WERI-Rb-1 (cell line): ENCODE measurements at regions not wholly inside any gene's neighbourhood (a gene's known extent, or its start where the extent isn't known, plus 50 kb on each side); places are given as distances from the start of the nearest gene placed in this dataset.
"Not testable (repeated sequence)": the region's sequence is repeated elsewhere in the genome, so short reads cannot be mapped to it uniquely, and the experiment has no call there.

Experiments
- DNase-seq: peaks from one replicate; pipeline ENCODE4 v3.0.0-alpha.2; 2020
- H3K27ac ChIP-seq: fragments of 250-450 bp; sonication (Bioruptor Pico); 2 replicates; pipeline ENCODE4 v1.5.1; 2020; ENCODE audit warnings: mild to moderate bottlenecking, moderate library complexity
- H3K27me3 ChIP-seq: fragments of 250-450 bp; sonication (Bioruptor Pico); 2 replicates; pipeline ENCODE4 v1.5.1; 2021; ENCODE audit warnings: mild to moderate bottlenecking, low read depth, moderate library complexity; ENCODE audit not compliant: insufficient read depth, severe bottlenecking
- H3K36me3 ChIP-seq: fragments of 250-450 bp; sonication (Bioruptor Pico); 2 replicates; pipeline ENCODE4 v1.5.1; 2020; ENCODE audit warnings: mild to moderate bottlenecking, moderate library complexity
- H3K4me3 ChIP-seq: 2 replicates; pipeline ENCODE4 v1.5.1; 2011; ENCODE audit warnings: low read depth, mild to moderate bottlenecking, control low read depth, low read length
- H3K9me3 ChIP-seq: fragments of 250-450 bp; sonication (Bioruptor Pico); 2 replicates; pipeline ENCODE4 v1.5.1; 2021; ENCODE audit warnings: mild to moderate bottlenecking, moderate library complexity; ENCODE audit not compliant: severe bottlenecking
- TF ChIP-seq, protein P1 (sequence below): IDR thresholded peaks from 2 replicates; pipeline ENCODE4 v1.5.1; 2011; ENCODE audit warnings: low read depth, mild to moderate bottlenecking, control low read depth, inconsistent platforms, low read length

DNA sequence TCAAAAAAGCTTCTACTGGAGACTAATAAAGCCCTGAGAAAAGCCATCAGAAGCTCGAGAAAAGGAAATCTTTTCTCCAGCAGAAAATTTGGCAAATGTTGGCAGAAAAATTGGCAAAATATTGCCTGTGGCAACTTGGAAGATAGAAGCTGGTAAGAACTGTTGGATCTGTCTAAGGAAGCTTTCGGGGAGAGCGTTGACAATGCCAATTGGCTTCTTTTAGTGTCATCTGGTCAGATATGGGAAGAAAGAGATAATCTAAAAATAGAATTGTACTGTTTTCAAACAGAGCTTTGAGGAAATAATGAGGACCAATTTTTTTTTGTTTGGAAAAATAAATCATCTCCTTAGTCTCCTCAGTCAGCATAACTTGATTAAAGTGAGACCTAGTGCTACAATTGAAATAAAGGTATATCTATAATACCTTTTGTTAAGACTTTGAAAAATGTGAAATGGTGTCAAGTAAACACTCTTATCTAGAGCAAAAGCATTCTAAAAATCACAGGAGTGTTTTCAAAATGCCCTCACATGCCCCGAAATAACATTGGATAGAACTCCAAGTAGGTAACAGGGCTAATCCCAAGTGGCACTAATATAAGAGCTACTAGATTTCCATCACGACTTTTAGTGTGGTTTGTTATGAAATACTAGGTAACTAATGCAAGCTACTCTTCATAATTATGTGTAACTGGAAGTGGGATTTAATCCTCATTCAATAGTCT lies 882.2 kb upstream of the B3GALT2 start:
- no peaks in the 10 kb centered on the region for H3K9me3 ChIP-seq
- TF ChIP-seq, protein P1, sequence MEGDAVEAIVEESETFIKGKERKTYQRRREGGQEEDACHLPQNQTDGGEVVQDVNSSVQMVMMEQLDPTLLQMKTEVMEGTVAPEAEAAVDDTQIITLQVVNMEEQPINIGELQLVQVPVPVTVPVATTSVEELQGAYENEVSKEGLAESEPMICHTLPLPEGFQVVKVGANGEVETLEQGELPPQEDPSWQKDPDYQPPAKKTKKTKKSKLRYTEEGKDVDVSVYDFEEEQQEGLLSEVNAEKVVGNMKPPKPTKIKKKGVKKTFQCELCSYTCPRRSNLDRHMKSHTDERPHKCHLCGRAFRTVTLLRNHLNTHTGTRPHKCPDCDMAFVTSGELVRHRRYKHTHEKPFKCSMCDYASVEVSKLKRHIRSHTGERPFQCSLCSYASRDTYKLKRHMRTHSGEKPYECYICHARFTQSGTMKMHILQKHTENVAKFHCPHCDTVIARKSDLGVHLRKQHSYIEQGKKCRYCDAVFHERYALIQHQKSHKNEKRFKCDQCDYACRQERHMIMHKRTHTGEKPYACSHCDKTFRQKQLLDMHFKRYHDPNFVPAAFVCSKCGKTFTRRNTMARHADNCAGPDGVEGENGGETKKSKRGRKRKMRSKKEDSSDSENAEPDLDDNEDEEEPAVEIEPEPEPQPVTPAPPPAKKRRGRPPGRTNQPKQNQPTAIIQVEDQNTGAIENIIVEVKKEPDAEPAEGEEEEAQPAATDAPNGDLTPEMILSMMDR = no peak
- H3K27me3 ChIP-seq = no peaks in the 10 kb centered on the region
- no peaks in the 10 kb centered on the region for H3K36me3 ChIP-seq
- H3K27ac ChIP-seq = no peak overlapping the region
- DNase-seq = no peak
- H3K4me3 ChIP-seq = no peak overlapping the region

- H3K36me3 ChIP-seq = no peaks in the 10 kb centered on the region
- H3K4me3 ChIP-seq = no peak overlapping the region
- TF ChIP-seq, protein P1 = no peak
- DNase-seq = no peak
- H3K27me3 ChIP-seq = no peaks in the 10 kb centered on the region
- no peak overlapping the region for H3K27ac ChIP-seq
- no peaks in the 10 kb centered on the region for H3K9me3 ChIP-seq
These were observed 881.4 kb upstream of the B3GALT2 start for GRCh38 chr1:194067772-194068171.

DNA sequence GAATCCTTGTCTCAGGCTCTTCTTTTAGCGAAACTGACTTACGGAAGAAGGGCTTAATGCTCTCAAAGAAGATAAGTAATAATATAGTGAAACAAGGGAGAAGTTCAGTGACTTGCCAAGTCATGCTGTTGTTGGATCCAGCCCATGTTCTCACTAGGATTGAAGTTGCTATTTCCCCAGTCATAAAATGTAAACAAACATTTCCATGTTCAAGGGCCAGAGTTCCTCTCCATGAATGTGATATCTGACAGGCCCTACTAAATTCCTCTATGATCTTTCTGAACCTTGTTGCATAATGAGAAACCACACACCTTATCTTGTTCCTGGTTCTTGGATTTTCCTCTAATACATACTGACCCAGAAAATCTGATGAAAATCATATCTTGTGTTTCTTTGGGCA lies 876.5 kb upstream of the B3GALT2 start:
- Histone ChIP-seq H3K27ac (no peak overlapping the region), H3K36me3 (no peaks in the 10 kb centered on the region), H3K27me3 (no peaks in the 10 kb centered on the region), H3K9me3 (no peaks in the 10 kb centered on the region), H3K4me3 (no peak overlapping the region)
- TF ChIP-seq, protein P1 = no peak
- no peak for DNase-seq

DNA sequence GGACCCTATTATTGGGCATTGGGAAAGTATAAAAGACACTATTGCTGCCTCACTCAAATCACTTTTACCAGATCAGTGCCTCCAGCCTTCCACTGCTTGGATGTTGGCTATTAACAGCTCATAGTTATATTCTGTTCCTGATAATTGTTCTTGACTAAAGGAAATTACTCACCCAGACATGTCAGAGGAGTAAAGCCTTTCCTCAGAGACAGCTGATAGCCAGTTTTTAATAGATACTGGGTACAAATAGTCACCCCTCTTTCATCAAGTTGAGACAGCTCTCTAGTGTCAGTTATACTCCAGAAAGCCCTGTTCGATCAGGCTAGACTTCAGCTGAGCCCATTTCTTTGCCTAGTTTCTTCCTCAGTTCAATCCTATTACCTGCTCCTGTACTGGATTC lies 876.1 kb upstream of the B3GALT2 start:
- no peaks in the 10 kb centered on the region for H3K27me3 ChIP-seq
- no peaks in the 10 kb centered on the region for H3K9me3 ChIP-seq
- no peaks in the 10 kb centered on the region for H3K36me3 ChIP-seq
- H3K4me3 ChIP-seq = no peak overlapping the region
- H3K27ac ChIP-seq = no peak overlapping the region
- DNase-seq = no peak
- TF ChIP-seq, protein P1 = no peak

GRCh38 chr1:194060481-194060880 lies 874.1 kb upstream of the B3GALT2 start:
- H3K4me3 ChIP-seq = no peak overlapping the region

GRCh38 chr1:194058268-194058667 lies 871.9 kb upstream of the B3GALT2 start:
- H3K27ac ChIP-seq, H3K36me3 ChIP-seq, DNase-seq, H3K27me3 ChIP-seq, H3K9me3 ChIP-seq, H3K4me3 ChIP-seq: not testable (repeated sequence)

More at GRCh38 chr1:194060481-194060880, 874.1 kb upstream of the B3GALT2 start:
- DNase-seq = no peak
- H3K9me3 ChIP-seq = no peaks in the 10 kb centered on the region
- TF ChIP-seq, protein P1 = no peak
- no peak overlapping the region for H3K27ac ChIP-seq
- H3K36me3 ChIP-seq = no peaks in the 10 kb centered on the region
- no peaks in the 10 kb centered on the region for H3K27me3 ChIP-seq
